Endothelial cell of umbilical vein (primary cell): ENCODE measurements at regions not wholly inside any gene's neighbourhood (a gene's known extent, or its start where the extent isn't known, plus 50 kb on each side); places are given as distances from the start of the nearest gene placed in this dataset.

Experiments
- BruUV-seq: library from RNA; stranded (reverse); fragments of 400-500 nt; replicated peaks from 2 replicates; lab custom pipeline; 2021; lab: Mats Ljungman, UMichigan
- CTCF ChIA-PET: fragments of 300-600, 350-600 bp; sonication (Branson Sonifier 250); formaldehyde crosslinking; loops from one replicate; lab custom pipeline; 2021; ENCODE audit warnings: antibody characterized with exemption, inconsistent platforms; lab: Charles Lee
- POLR2A ChIA-PET: fragments of 300-600, 350-600 bp; sonication (Branson Sonifier 250); formaldehyde crosslinking; loops from one replicate; lab custom pipeline; 2021; ENCODE audit warnings: antibody characterized with exemption, inconsistent platforms; lab: Charles Lee
- DNase-seq: peaks from one replicate; pipeline ENCODE4 v3.0.0-alpha.2; 2011; ENCODE audit warnings: low read depth, low spot score
- FAIRE-seq: peaks from 2 replicates; lab custom pipeline; 2011; peaks lifted over from hg19 to GRCh38; lab: Jason Lieb, UNC
- H2AFZ ChIP-seq: 2 replicates; pipeline ENCODE4 v1.6.0; 2012; ENCODE audit warnings: low read depth, low read length, control low read depth, inconsistent platforms
- H3K27ac ChIP-seq: 2 replicates; pipeline ENCODE4 v1.5.1; 2011; ENCODE audit warnings: low read depth, mild to moderate bottlenecking, control low read depth, low read length, moderate library complexity; ENCODE audit not compliant: insufficient read depth
- H3K27me3 ChIP-seq, 2 experiments: 2 replicates each; pipeline versions ENCODE4 v1.6.0 to v1.6.1; 2011; ENCODE audit warnings: low read length in 2 of 2, mixed read lengths in 1 of 2; ENCODE audit not compliant: control insufficient read depth in 2 of 2, insufficient read depth in 2 of 2
- H3K36me3 ChIP-seq, 2 experiments: 2 replicates in 1 of 2; 3 replicates in 1 of 2; pipeline ENCODE4 v1.5.1; 2011; ENCODE audit warnings: low read length in 2 of 2, mild to moderate bottlenecking in 1 of 2, moderate library complexity in 1 of 2; ENCODE audit not compliant: control insufficient read depth in 2 of 2, insufficient read depth in 2 of 2; ENCODE audit errors: extremely low read depth in 1 of 2
- H3K4me1 ChIP-seq: 3 replicates; pipeline ENCODE4 v1.5.1; 2011; ENCODE audit warnings: mild to moderate bottlenecking, low read length; ENCODE audit not compliant: control insufficient read depth, insufficient read depth; ENCODE audit errors: extremely low read depth
- H3K4me2 ChIP-seq: 2 replicates; pipeline ENCODE4 v1.6.1; 2011; ENCODE audit warnings: low read length, control low read depth, mixed read lengths; ENCODE audit not compliant: insufficient read depth
- H3K4me3 ChIP-seq, 3 experiments: fragments of 200-600 bp in 1 of 3; sonication (generic), shearing (Covaris generic) in 1 of 3; replicated peaks in 1 of 3; 2 replicates each; pipeline ENCODE4 v1.5.1; 2011 to 2016; ENCODE audit warnings: control low read depth in 3 of 3, low read length in 3 of 3, mild to moderate bottlenecking in 2 of 3, inconsistent platforms in 1 of 3, low read depth in 1 of 3, moderate library complexity in 1 of 3; ENCODE audit not compliant: insufficient read depth in 1 of 3
- H3K79me2 ChIP-seq: 2 replicates; pipeline ENCODE4 v1.6.0; 2012; ENCODE audit warnings: low read length, inconsistent platforms; ENCODE audit not compliant: control insufficient read depth, insufficient read depth
- H3K9ac ChIP-seq: replicated peaks from 2 replicates; pipeline ENCODE3; 2011; ENCODE audit warnings: low read length, control low read depth; ENCODE audit not compliant: insufficient read depth; ENCODE audit errors: extremely low read depth
- H3K9me1 ChIP-seq: replicated peaks from 3 replicates; pipeline ENCODE4 v1.6.0; 2011; ENCODE audit warnings: mild to moderate bottlenecking, low read length; ENCODE audit not compliant: control insufficient read depth, insufficient read depth; ENCODE audit errors: extremely low read depth
- H3K9me3 ChIP-seq: replicated peaks from 2 replicates; pipeline ENCODE4 v1.5.1; 2012; ENCODE audit warnings: low read length, inconsistent platforms; ENCODE audit not compliant: control insufficient read depth, insufficient read depth
- H4K20me1 ChIP-seq: replicated peaks from 2 replicates; pipeline ENCODE3; 2011; ENCODE audit warnings: mild to moderate bottlenecking, low read length; ENCODE audit not compliant: control insufficient read depth, insufficient read depth; ENCODE audit errors: extremely low read depth
- CTCF ChIP-seq, 2 donors: IDR thresholded peaks; 1 replicate in 1 of 2; 2 replicates in 1 of 2; pipeline ENCODE4 v1.5.1; 2011; ENCODE audit warnings: low read length in 2 of 2, mild to moderate bottlenecking in 2 of 2, moderate library complexity in 2 of 2, control low read depth in 1 of 2, inconsistent platforms in 1 of 2, low read depth in 1 of 2; ENCODE audit not compliant: insufficient read depth in 1 of 2; ENCODE audit errors: extremely low read depth in 1 of 2
- EZH2 ChIP-seq: IDR thresholded peaks from 2 replicates; pipeline ENCODE4 v1.6.1; 2012; ENCODE audit warnings: borderline replicate concordance, low read depth, mild to moderate bottlenecking, moderate library complexity, low read length, inconsistent platforms; ENCODE audit not compliant: severe bottlenecking
- FOS ChIP-seq: IDR thresholded peaks from 2 replicates; pipeline ENCODE4 v1.6.1; 2011; ENCODE audit warnings: mild to moderate bottlenecking, low read length, moderate library complexity, borderline replicate concordance; ENCODE audit not compliant: insufficient read depth
- GATA2 ChIP-seq: IDR thresholded peaks from 2 replicates; pipeline ENCODE4 v1.7.0; 2011; ENCODE audit warnings: low read depth, mild to moderate bottlenecking, moderate library complexity, mixed read lengths, low read length; ENCODE audit not compliant: insufficient read length, insufficient read depth
- JUN ChIP-seq: IDR thresholded peaks from 2 replicates; pipeline ENCODE4 v1.6.1; 2011; ENCODE audit warnings: borderline replicate concordance, low read depth; ENCODE audit not compliant: insufficient read length, insufficient read depth
- MYC ChIP-seq: IDR thresholded peaks from one replicate; pipeline ENCODE4 v1.6.1; 2011; ENCODE audit warnings: mild to moderate bottlenecking, low read depth, low read length
- POLR2A ChIP-seq: IDR thresholded peaks from 2 replicates; pipeline ENCODE4 v1.6.1; 2012; ENCODE audit warnings: low read depth, mild to moderate bottlenecking, control low read depth, low read length
- POLR2AphosphoS5 ChIP-seq: IDR thresholded peaks from 2 replicates; pipeline ENCODE4 v1.6.1; 2012; ENCODE audit warnings: low read depth, mild to moderate bottlenecking, control low read depth, low read length, moderate library complexity; ENCODE audit not compliant: insufficient read depth
- dilution Hi-C: fragments of 300-500 bp; cut with MboI; formaldehyde crosslinking; loops from one replicate; pipeline ENCODE4 v1.15.0; 2019; ENCODE audit warnings: low sequenced_read_pairs; ENCODE audit not compliant: extremely low pct_ligation_motif_present
- intact Hi-C: fragments of 100-400 bp; cut with micrococcal nuclease; formaldehyde crosslinking; loops from one replicate; pipeline ENCODE4 v1.10.0; 2022
- TF ChIP-seq, protein P1 (sequence below): IDR thresholded peaks from 2 replicates; pipeline ENCODE4 v1.6.1; 2011; ENCODE audit not compliant: insufficient read depth, insufficient read length

DNA sequence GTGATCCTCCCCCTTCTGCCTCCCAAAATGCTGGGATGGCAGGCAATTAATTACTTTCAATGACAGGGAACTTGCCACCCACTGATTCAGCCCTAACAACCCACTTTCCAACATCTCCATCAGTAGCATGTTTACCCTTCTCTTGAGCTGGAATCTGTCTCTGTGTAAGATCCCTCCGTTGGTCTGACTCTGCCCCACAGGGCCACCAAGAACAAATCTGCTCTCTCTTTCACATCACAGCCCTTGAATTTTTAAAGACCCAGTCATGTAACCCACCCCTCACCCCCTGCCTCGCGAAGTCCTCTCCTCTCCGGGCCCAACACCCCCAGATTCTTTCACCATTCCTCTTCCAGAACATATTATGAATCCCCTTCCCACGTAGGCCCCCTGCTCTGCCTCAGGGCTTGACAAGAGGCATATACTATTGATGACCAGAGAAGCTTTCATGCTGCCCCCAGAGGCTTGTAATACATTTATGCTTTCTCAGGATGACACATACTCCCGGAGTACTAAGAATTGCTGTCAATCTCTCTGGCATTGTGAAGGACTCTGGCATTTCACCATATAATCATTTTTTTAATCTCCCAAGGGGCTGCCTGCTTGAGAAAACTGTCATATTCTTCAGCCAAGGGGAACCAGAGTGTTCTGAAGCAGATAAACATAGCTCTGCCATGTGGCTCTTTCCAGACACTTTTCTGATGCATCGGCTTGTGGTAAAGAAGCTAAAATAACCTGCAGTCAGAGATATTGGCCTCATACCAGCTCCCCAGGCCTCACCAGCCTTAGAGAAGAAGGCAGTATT lies 179.2 kb upstream of the AUTS2 start:
- Histone ChIP-seq H4K20me1 (no peaks in the 10 kb centered on the region), H3K4me3 (no peak overlapping the region), H3K9me1 (no peaks in the 10 kb centered on the region), H3K9me3 (peaks cover 4% of the 10 kb centered on the region), H3K4me2 (no peak overlapping the region), H3K9ac (no peak overlapping the region), H3K27me3 (no peaks in the 10 kb centered on the region), H3K27ac (no peak overlapping the region), H3K79me2 (no peaks in the 10 kb centered on the region), H2AFZ (no peak overlapping the region), H3K36me3 (no peaks in the 10 kb centered on the region), H3K4me1 (no peaks in the 10 kb centered on the region)
- POLR2A ChIA-PET, result no interaction called here
- CTCF ChIA-PET, result no interaction called here
- dilution Hi-C loops, result no loop called here
- TF ChIP-seq MYC, result no peak
- no peak for TF ChIP-seq FOS
- no peak for TF ChIP-seq GATA2
- no peak for TF ChIP-seq JUN
- no peak for TF ChIP-seq CTCF (IDR thresholded peaks at IDR 0.05; ENCODE audit: extremely low read depth in 1 of 2, insufficient read depth in 1 of 2, low read depth in 1 of 2, low read length in 2 of 2)
- no peak for TF ChIP-seq EZH2
- TF ChIP-seq, protein P1, sequence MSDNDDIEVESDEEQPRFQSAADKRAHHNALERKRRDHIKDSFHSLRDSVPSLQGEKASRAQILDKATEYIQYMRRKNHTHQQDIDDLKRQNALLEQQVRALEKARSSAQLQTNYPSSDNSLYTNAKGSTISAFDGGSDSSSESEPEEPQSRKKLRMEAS, result no peak
- no peak for TF ChIP-seq POLR2A
- TF ChIP-seq POLR2AphosphoS5, result no peak
- DNase-seq (no peak), FAIRE-seq (no peak)
- no TSS peak for BruUV-seq
- intact Hi-C loops, result no loop called here
